IPS DF 4.7 (cell line): ENCODE measurements at regions not wholly inside any gene's neighbourhood (a gene's known extent, or its start where the extent isn't known, plus 50 kb on each side); places are given as distances from the start of the nearest gene placed in this dataset.
"Not testable (repeated sequence)": the region's sequence is repeated elsewhere in the genome, so short reads cannot be mapped to it uniquely, and the experiment has no call there.

ENCODE experiments used
- DNase-seq: peaks from one replicate; pipeline ENCODE4 v3.0.0-alpha.2; 2013; ENCODE audit warnings: low spot score; ENCODE audit errors: extremely low read depth

GRCh38 chr14:94836849-94837248 lies 66.9 kb upstream of the GSC start:
- no peak for DNase-seq

GRCh38 chr14:94833633-94834032 lies 63.7 kb upstream of the GSC start:
- DNase-seq, result no peak

GRCh38 chr14:94831085-94831484 lies 61.2 kb upstream of the GSC start:
- no peak for DNase-seq

GRCh38 chr14:94827711-94828447 lies 58.0 kb upstream of the GSC start:
- no peak for DNase-seq

- no peak for DNase-seq
These were observed 56.9 kb upstream of the GSC start for GRCh38 chr14:94826774-94827173.

- DNase-seq, result no peak
These were observed 53.8 kb upstream of the GSC start for GRCh38 chr14:94823556-94824341.

- no peak for DNase-seq
These were observed 51.8 kb upstream of the GSC start for GRCh38 chr14:94821705-94822104.

GRCh38 chr14:94820932-94821331 lies 51.0 kb upstream of the GSC start:
- not testable (repeated sequence) for DNase-seq
